ENCODE measurements at regions not wholly inside any gene's neighbourhood (a gene's known extent, or its start where the extent isn't known, plus 50 kb on each side); places are given as distances from the start of the nearest gene placed in this dataset.

GRCh38 chr6:134738211-134738885 lies 211.6 kb downstream of the ALDH8A1 start:
- no peak for DNase-seq

- no peak for DNase-seq
Measured at GRCh38 chr6:134735461-134735860, 214.4 kb downstream of the ALDH8A1 start.

GRCh38 chr6:134734312-134734869 lies 215.5 kb downstream of the ALDH8A1 start:
- DNase-seq: no peak

- DNase-seq: no peak
Measured at GRCh38 chr6:134733801-134734200, 216.1 kb downstream of the ALDH8A1 start.

- DNase-seq: no peak
Measured at GRCh38 chr6:134732763-134733162, 217.1 kb downstream of the ALDH8A1 start.

- DNase-seq: no peak
Measured at GRCh38 chr6:134731615-134732014, 218.3 kb downstream of the ALDH8A1 start.

GRCh38 chr6:134730013-134730412 lies 219.9 kb downstream of the ALDH8A1 start:
- no peak for DNase-seq

GRCh38 chr6:134729561-134729960 lies 220.3 kb downstream of the ALDH8A1 start:
- DNase-seq: no peak

- DNase-seq: no peak
Measured at GRCh38 chr6:134727081-134727480, 222.8 kb downstream of the ALDH8A1 start.

GRCh38 chr6:134725590-134725989 lies 224.3 kb downstream of the ALDH8A1 start:
- DNase-seq: no peak

- DNase-seq: no peak
Measured at GRCh38 chr6:134724771-134725340, 225.0 kb downstream of the ALDH8A1 start.

GRCh38 chr6:134723081-134723871 lies 226.6 kb downstream of the ALDH8A1 start:
- DNase-seq: no peak

GRCh38 chr6:134722200-134722870 lies 227.6 kb downstream of the ALDH8A1 start:
- peak; percentile 43 for DNase-seq

GRCh38 chr6:134721060-134721405 lies 228.9 kb downstream of the ALDH8A1 start:
- DNase-seq: no peak

- no peak for DNase-seq
Measured at GRCh38 chr6:134720353-134721059, 229.4 kb downstream of the ALDH8A1 start.

- DNase-seq: no peak
Measured at GRCh38 chr6:134719911-134720310, 230.0 kb downstream of the ALDH8A1 start.

GRCh38 chr6:134719286-134719685 lies 230.6 kb downstream of the ALDH8A1 start:
- DNase-seq: no peak

GRCh38 chr6:134714679-134715078 lies 235.2 kb downstream of the ALDH8A1 start:
- no peak for DNase-seq

GRCh38 chr6:134714113-134714512 lies 235.8 kb downstream of the ALDH8A1 start:
- no peak for DNase-seq

- DNase-seq: no peak
Measured at GRCh38 chr6:134712311-134712710, 237.6 kb downstream of the ALDH8A1 start.

GRCh38 chr6:134708079-134708478 lies 241.8 kb downstream of the ALDH8A1 start:
- DNase-seq: no peak

GRCh38 chr6:134707342-134708031 lies 242.4 kb downstream of the ALDH8A1 start:
- no peak for DNase-seq

Measured in NCI-H526 treated with DMSO at 0.1 percent for 48 hours (cell line).